Esophagus squamous epithelium (tissue), 4 donors: ENCODE measurements at regions not wholly inside any gene's neighbourhood (a gene's known extent, or its start where the extent isn't known, plus 50 kb on each side); places are given as distances from the start of the nearest gene placed in this dataset.

Experiments used
- POLR2A ChIP-seq, 4 donors: fragments of 450-650 bp; IDR thresholded peaks; one replicate each; pipeline ENCODE4 v1.6.1; 2017; ENCODE audit warnings: antibody characterized with exemption in 4 of 4, mild to moderate bottlenecking in 4 of 4, moderate library complexity in 3 of 4
- TF ChIP-seq, protein P1 (sequence below), 6 experiments: fragments of 450-650 bp in 4 of 6; fragments of 200-600 bp in 2 of 6; sonication (generic) in 2 of 6; IDR thresholded peaks; one replicate each; pipeline ENCODE4 v1.5.1; 2016 to 2019; ENCODE audit warnings: antibody characterized with exemption in 6 of 6, mild to moderate bottlenecking in 4 of 6, moderate library complexity in 4 of 6

DNA sequence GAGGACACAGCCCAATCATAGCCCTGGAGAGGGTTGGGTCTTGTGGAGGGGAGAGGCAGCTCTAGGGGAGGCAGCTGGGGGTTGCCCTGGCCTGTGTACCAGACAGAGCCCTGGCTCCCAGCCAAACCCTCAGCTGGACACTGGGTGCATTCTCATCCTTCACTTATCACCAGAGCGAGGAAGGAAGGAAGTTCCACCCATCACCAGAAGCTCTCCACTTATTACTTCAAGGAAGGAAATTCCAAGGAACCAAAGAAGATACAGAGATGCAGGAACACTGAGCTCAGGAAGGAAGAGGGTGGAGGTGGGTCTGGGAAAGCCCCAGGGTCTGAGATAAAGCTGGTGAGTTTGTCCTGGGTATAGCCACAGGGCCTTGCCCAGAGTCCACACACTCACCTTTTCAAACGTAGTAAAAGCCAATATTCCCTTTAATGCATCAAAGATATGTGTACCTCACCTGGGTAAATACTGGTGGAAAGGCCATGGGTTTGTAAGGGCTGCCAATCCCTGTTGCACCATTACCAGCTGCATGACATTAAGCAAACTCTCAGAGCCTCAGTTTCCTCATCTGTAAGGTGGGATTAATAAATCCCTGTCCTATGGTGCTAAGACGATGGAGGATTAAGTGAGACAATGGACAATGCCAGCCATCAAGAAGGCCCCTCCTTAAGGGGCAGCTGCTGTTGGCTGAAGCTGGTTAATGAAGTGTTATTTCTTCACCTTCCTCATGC, 109.7 kb upstream of the NAA20 start:
- TF ChIP-seq, protein P1, sequence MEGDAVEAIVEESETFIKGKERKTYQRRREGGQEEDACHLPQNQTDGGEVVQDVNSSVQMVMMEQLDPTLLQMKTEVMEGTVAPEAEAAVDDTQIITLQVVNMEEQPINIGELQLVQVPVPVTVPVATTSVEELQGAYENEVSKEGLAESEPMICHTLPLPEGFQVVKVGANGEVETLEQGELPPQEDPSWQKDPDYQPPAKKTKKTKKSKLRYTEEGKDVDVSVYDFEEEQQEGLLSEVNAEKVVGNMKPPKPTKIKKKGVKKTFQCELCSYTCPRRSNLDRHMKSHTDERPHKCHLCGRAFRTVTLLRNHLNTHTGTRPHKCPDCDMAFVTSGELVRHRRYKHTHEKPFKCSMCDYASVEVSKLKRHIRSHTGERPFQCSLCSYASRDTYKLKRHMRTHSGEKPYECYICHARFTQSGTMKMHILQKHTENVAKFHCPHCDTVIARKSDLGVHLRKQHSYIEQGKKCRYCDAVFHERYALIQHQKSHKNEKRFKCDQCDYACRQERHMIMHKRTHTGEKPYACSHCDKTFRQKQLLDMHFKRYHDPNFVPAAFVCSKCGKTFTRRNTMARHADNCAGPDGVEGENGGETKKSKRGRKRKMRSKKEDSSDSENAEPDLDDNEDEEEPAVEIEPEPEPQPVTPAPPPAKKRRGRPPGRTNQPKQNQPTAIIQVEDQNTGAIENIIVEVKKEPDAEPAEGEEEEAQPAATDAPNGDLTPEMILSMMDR (IDR thresholded peaks at IDR 0.05): no peak
- TF ChIP-seq POLR2A (IDR thresholded peaks at IDR 0.05): no peak
